ENCODE measurements at regions not wholly inside any gene's neighbourhood (a gene's known extent, or its start where the extent isn't known, plus 50 kb on each side); places are given as distances from the start of the nearest gene placed in this dataset.

DNA sequence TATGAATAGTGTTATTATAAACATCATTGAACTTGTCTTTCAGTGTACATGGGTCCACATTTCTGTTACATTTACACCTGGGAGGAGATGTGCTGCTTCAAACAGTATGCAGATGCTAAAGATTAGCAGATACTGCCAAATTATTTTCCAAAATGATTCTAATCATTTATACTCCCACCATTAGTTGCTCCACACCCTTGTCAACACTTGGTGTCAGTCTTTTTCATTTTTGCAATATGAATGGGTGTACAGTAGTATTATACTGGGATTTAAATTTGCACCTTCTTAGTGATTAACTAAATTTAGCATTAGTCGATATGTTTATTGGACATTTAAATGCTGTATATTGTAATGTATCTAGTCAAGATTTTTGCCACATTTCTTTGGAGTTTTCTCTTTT lies 131.6 kb upstream of the GRID2 start:
- TF ChIP-seq TAF1 (IDR thresholded peaks at IDR 0.05; ENCODE audit: borderline replicate concordance, insufficient read depth, low read length) (no peak), POLR2AphosphoS5 (IDR thresholded peaks at IDR 0.05; ENCODE audit: low read depth, low read length) (no peak), FOXP2 (optimal IDR thresholded peaks at IDR 0.05; ENCODE audit: borderline replicate concordance, extremely low read depth, extremely low read length, insufficient read depth) (no peak), SIN3A (IDR thresholded peaks at IDR 0.05; ENCODE audit: borderline replicate concordance, insufficient read depth, low read length) (no peak)
- TF ChIP-seq, protein P1, sequence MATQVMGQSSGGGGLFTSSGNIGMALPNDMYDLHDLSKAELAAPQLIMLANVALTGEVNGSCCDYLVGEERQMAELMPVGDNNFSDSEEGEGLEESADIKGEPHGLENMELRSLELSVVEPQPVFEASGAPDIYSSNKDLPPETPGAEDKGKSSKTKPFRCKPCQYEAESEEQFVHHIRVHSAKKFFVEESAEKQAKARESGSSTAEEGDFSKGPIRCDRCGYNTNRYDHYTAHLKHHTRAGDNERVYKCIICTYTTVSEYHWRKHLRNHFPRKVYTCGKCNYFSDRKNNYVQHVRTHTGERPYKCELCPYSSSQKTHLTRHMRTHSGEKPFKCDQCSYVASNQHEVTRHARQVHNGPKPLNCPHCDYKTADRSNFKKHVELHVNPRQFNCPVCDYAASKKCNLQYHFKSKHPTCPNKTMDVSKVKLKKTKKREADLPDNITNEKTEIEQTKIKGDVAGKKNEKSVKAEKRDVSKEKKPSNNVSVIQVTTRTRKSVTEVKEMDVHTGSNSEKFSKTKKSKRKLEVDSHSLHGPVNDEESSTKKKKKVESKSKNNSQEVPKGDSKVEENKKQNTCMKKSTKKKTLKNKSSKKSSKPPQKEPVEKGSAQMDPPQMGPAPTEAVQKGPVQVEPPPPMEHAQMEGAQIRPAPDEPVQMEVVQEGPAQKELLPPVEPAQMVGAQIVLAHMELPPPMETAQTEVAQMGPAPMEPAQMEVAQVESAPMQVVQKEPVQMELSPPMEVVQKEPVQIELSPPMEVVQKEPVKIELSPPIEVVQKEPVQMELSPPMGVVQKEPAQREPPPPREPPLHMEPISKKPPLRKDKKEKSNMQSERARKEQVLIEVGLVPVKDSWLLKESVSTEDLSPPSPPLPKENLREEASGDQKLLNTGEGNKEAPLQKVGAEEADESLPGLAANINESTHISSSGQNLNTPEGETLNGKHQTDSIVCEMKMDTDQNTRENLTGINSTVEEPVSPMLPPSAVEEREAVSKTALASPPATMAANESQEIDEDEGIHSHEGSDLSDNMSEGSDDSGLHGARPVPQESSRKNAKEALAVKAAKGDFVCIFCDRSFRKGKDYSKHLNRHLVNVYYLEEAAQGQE (IDR thresholded peaks at IDR 0.05; ENCODE audit: insufficient read depth in 1 of 2, low read depth in 2 of 2, low read length in 2 of 2): no peak

DNA sequence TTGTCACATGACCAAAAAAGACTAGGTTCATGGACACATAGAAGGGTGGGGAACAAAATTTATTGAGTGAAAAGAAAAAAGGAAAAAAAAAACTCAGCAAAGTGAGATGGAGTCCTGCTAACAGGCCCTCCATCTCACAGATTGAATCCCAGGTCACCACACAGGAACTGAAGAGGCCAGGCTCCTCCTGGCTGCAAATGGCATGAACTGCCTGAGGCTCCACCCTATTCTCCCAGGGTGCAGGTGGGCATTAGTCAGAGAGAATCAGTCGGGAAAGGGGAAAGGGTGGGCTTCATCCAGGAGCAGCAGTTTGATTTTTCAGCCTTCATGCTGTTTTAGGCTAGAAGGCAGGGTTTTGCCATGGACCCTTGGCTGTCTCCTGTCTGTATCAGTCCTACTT lies 128.5 kb upstream of the GRID2 start:
- no peak for TF ChIP-seq POLR2AphosphoS5 (IDR thresholded peaks at IDR 0.05; ENCODE audit: low read depth, low read length)
- TF ChIP-seq SIN3A (IDR thresholded peaks at IDR 0.05; ENCODE audit: borderline replicate concordance, insufficient read depth, low read length): no peak
- TF ChIP-seq, protein P1 (IDR thresholded peaks at IDR 0.05; ENCODE audit: insufficient read depth in 1 of 2, low read depth in 2 of 2, low read length in 2 of 2): no peak
- TF ChIP-seq FOXP2 (optimal IDR thresholded peaks at IDR 0.05; ENCODE audit: borderline replicate concordance, extremely low read depth, extremely low read length, insufficient read depth): no peak
- TF ChIP-seq TAF1 (IDR thresholded peaks at IDR 0.05; ENCODE audit: borderline replicate concordance, insufficient read depth, low read length): no peak

DNA sequence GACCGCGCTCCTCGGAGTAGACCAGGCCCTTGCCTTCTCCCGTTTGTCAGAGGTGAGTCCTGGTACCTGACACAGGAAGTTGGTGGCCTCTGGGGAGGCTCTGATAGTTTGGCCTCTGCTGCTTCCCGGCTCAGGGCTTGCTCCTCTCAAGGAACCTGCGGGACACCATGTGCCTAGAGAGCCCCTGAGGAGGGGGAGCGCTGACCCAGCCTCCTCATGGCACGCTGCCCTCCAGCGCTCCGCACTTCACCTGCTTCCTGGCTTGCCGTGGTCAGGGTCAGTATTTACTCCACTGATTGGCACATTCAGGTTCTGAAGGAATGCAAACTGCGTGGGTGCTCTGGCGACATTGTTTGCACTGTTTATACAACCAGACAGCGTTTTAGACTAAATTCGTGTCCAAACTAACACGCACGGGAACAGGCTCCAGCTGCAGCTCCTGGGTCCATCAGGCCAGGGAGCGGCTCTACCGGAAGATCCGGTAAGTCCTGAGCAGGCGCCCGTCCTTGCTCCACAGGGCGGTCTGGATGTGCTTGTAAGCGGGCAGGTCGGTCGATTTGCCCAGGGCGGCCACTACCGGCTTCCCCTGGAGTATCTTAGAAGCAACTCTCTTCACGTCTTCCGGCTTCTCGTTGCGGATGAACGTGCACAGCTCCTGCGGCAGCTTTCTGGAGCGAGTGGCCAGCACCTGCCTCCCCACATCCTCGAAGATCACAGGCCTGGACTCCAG lies 121.6 kb upstream of the GRID2 start:
- TF ChIP-seq, protein P1 (IDR thresholded peaks at IDR 0.05; ENCODE audit: insufficient read depth in 1 of 2, low read depth in 2 of 2, low read length in 2 of 2): no peak
- TF ChIP-seq SIN3A (IDR thresholded peaks at IDR 0.05; ENCODE audit: borderline replicate concordance, insufficient read depth, low read length): no peak
- TF ChIP-seq TAF1 (IDR thresholded peaks at IDR 0.05; ENCODE audit: borderline replicate concordance, insufficient read depth, low read length): no peak
- no peak for TF ChIP-seq POLR2AphosphoS5 (IDR thresholded peaks at IDR 0.05; ENCODE audit: low read depth, low read length)
- TF ChIP-seq FOXP2 (optimal IDR thresholded peaks at IDR 0.05; ENCODE audit: borderline replicate concordance, extremely low read depth, extremely low read length, insufficient read depth): no peak

DNA sequence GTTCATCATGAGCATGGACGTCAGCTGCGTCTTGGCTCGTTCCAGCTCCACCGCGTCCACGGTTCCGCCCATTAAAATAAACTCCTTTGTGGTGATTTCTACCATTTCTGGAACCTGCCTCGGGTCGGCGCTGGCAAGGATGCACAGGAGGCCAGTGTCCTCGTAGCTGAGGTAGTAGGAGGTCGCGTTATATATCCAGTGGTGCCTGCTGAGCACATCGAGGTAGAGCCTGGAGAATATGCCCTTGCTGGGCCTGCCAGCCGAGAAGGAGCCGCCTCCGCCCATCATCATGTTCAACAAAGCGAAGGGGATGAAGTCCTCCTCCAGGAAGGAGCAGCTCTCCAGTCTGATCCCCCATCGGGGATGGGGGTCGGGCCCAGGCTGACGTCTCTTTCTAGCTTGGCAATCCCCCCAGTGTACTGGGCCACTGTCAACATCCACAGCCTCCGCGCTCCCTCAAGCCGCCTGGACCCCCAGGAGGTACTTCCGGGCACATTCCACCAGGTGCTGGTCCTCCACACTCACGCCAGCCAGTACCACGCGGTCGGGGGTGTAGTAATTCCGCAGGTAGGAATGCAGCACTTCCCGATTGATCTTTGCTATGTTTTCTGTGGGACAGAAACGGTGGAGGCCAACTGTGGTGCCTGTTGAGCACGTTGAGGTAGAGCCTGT lies 120.9 kb upstream of the GRID2 start:
- TF ChIP-seq TAF1 (IDR thresholded peaks at IDR 0.05; ENCODE audit: borderline replicate concordance, insufficient read depth, low read length): no peak

DNA sequence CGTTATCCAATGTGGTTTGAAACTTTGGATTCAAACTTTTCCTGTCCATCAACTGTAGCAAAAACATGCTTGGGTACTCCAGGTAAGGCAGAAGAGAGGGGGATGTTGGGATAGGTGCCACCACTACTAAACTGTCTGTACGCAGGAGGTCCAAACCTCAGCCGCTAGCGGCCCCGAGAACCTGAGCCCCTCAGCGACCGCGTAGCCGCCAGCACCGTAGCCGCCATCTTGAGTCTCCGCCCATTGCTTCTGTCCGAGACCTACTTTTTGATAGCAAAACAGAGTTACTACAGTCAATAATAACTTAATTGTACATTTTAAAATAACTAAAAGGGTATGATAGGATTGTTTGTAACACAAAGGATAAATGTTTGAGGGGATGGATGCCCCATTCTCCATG lies 119.9 kb upstream of the GRID2 start:
- TF ChIP-seq FOXP2 (optimal IDR thresholded peaks at IDR 0.05; ENCODE audit: borderline replicate concordance, extremely low read depth, extremely low read length, insufficient read depth) (no peak), SIN3A (IDR thresholded peaks at IDR 0.05; ENCODE audit: borderline replicate concordance, insufficient read depth, low read length) (no peak)
- TF ChIP-seq, protein P1 (IDR thresholded peaks at IDR 0.05; ENCODE audit: insufficient read depth in 1 of 2, low read depth in 2 of 2, low read length in 2 of 2): no peak
